GM18517 (cell line): ENCODE measurements at regions not wholly inside any gene's neighbourhood (a gene's known extent, or its start where the extent isn't known, plus 50 kb on each side); places are given as distances from the start of the nearest gene placed in this dataset.
"Not testable (repeated sequence)": the region's sequence is repeated elsewhere in the genome, so short reads cannot be mapped to it uniquely, and the experiment has no call there.

Source experiments
- ATAC-seq: cut with Tn5 transposase; IDR thresholded peaks from one replicate; pipeline ENCODE4 v1.9.1; 2021; ENCODE audit warnings: mild to moderate bottlenecking, moderate library complexity; ENCODE audit not compliant: unreplicated experiment

DNA sequence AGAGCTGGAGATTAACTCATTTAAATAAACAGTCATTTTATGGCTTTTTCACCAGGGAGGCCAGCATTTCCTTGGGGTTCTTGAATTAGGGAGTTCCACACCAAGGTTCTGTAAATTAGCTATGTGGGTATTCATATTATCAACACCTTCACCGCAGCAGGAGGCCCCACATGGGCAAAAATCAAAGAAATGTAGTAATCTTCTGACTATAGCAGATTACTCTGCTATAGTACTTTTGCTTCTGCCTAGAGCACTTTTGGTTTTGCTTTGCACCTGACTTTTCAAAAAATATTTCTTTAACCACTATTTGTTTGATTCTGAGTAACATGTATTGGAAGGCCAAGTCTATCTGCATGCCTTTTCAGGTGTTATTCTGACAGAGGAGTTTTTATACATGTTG lies 108.6 kb upstream of the POMZP3 start:
- ATAC-seq, result not testable (repeated sequence)

- not testable (repeated sequence) for ATAC-seq
Measured at GRCh38 chr7:76728571-76728974, 101.5 kb upstream of the POMZP3 start.

- not testable (repeated sequence) for ATAC-seq
Measured at GRCh38 chr7:76723928-76724327, 96.8 kb upstream of the POMZP3 start.

GRCh38 chr7:76716551-76716950 lies 89.5 kb upstream of the POMZP3 start:
- ATAC-seq, result not testable (repeated sequence)

DNA sequence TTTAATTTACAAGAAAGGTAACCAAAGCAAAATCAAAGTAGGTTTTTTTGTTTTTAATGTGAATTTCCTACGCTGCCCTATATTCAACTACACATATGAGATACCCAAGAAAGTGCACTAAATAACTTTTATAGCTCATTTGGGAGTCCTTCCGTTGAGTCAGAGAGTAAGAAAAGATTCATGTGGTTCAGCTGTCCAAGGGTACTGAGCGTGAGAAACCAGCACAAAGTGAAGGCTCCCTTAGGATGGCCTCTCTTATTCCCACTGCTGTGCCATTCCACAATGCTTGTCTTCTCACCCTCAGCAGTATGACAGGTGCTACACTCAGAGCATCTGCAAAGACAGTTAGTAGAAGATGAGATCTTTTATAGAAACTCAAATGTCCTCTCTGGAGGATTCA lies 85.8 kb upstream of the POMZP3 start:
- not testable (repeated sequence) for ATAC-seq

GRCh38 chr7:76711648-76712047 lies 84.6 kb upstream of the POMZP3 start:
- not testable (repeated sequence) for ATAC-seq

GRCh38 chr7:76709703-76710102 lies 82.6 kb upstream of the POMZP3 start:
- ATAC-seq, result not testable (repeated sequence)

GRCh38 chr7:76708446-76708845 lies 81.4 kb upstream of the POMZP3 start:
- ATAC-seq, result not testable (repeated sequence)

GRCh38 chr7:76703815-76704214 lies 76.7 kb upstream of the POMZP3 start:
- not testable (repeated sequence) for ATAC-seq

- ATAC-seq, result not testable (repeated sequence)
Measured at GRCh38 chr7:76686277-76686676, 59.2 kb upstream of the POMZP3 start.

GRCh38 chr7:76684737-76685136 lies 57.7 kb upstream of the POMZP3 start:
- not testable (repeated sequence) for ATAC-seq

GRCh38 chr7:76683631-76684030 lies 56.6 kb upstream of the POMZP3 start:
- ATAC-seq, result not testable (repeated sequence)

DNA sequence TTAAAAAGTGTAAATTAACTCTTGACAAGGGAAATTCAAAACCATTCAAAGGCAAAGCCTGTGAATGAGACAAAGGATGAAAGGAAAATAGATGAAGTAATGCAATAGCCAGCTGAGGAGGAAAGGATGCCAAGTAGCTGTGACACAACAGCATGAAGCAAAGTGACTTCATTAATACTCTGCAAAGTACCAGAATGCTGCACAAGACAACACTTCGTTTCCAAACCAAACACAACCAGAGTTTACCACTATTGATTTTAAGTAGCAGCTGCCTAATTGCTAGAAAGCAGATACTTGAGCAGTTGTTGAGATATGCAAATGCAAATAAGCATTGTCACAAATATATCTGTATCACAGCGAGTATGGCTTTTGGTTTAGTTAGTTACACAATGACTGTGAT lies 54.7 kb upstream of the POMZP3 start:
- ATAC-seq, result not testable (repeated sequence)

DNA sequence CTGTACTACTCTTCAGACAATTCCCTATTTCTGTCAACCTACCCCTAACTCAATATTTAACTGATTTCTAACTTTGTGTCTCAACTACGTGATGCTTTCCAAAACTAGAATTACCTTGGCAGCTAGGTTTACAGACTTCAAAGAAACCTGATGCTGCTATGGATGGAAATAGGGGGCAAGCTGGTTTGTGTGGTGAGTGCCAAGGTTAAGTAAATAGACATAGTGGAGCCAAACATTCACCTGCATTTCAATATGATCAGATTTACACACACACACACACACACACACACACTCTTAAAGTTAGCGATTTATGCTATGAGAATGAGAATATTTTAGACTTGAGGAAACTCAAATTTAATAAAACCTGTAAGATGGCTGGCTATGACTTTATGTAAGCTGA lies 52.1 kb upstream of the POMZP3 start:
- ATAC-seq, result not testable (repeated sequence)

DNA sequence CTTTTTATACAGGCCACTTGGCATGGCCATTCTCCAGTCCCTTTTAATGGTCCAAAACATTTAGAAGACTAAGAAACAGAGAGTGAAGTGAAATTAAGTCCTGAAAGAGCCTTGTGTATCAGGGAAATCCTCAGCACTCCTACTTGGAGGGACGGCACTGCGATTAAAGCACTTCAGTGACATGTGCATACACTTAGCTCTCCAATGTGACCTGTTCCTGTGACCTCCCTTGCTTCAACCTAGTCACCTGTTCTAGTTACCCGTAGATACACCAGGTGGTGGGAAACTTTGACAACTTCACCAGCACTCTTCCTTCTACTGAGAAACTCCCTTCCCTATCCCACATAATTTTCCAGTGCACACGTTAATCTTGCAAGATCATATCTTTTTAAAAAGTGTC lies 51.4 kb upstream of the POMZP3 start:
- not testable (repeated sequence) for ATAC-seq

GRCh38 chr7:76676890-76677289 lies 49.8 kb upstream of the POMZP3 start:
- not testable (repeated sequence) for ATAC-seq
